KMS-11 (cell line): ENCODE measurements at regions not wholly inside any gene's neighbourhood (a gene's known extent, or its start where the extent isn't known, plus 50 kb on each side); places are given as distances from the start of the nearest gene placed in this dataset.

ENCODE experiments used
- H2AFZ ChIP-seq: fragments of 200-600 bp; sonication (generic); 2 replicates; pipeline ENCODE4 v1.6.1; 2016; ENCODE audit warnings: antibody characterized with exemption, mixed run types, low read depth
- H3K27ac ChIP-seq: fragments of 200-600 bp; sonication (generic); 2 replicates; pipeline ENCODE4 v1.6.1; 2016; ENCODE audit warnings: mild to moderate bottlenecking, mixed run types
- H3K27me3 ChIP-seq: fragments of 200-600 bp; sonication (generic); 2 replicates; pipeline ENCODE4 v1.6.1; 2017; ENCODE audit warnings: mild to moderate bottlenecking, low read depth, mixed run types, moderate library complexity; ENCODE audit not compliant: insufficient read depth
- H3K36me3 ChIP-seq: fragments of 200-600 bp; sonication (generic); 2 replicates; pipeline ENCODE4 v1.6.1; 2017; ENCODE audit warnings: mild to moderate bottlenecking, mixed run types; ENCODE audit not compliant: insufficient read depth
- H3K4me1 ChIP-seq: fragments of 200-600 bp; sonication (generic); 2 replicates; pipeline ENCODE4 v1.6.1; 2016; ENCODE audit warnings: mild to moderate bottlenecking, low read depth, mixed run types; ENCODE audit not compliant: poor library complexity, severe bottlenecking
- H3K4me2 ChIP-seq: fragments of 200-600 bp; sonication (generic); 2 replicates; pipeline ENCODE4 v1.7.0; 2016; ENCODE audit warnings: mild to moderate bottlenecking, mixed run types
- H3K4me3 ChIP-seq: fragments of 200-600 bp; sonication (generic); IDR thresholded peaks from 2 replicates; pipeline ENCODE4 v1.6.1; 2017; ENCODE audit warnings: low read depth, low read length, mixed read lengths; ENCODE audit not compliant: insufficient read depth
- H3K79me2 ChIP-seq: fragments of 200-600 bp; sonication (generic); 2 replicates; pipeline ENCODE4 v1.6.1; 2016; ENCODE audit warnings: low read depth, mixed run types; ENCODE audit not compliant: insufficient read depth
- H3K9ac ChIP-seq: fragments of 200-600 bp; sonication (generic); 2 replicates; pipeline ENCODE4 v1.6.1; 2016; ENCODE audit warnings: mild to moderate bottlenecking, mixed run types
- H4K20me1 ChIP-seq: fragments of 200-600 bp; sonication (generic); 2 replicates; pipeline ENCODE4 v1.6.1; 2016; ENCODE audit warnings: mild to moderate bottlenecking, mixed run types; ENCODE audit not compliant: insufficient read depth
- TF ChIP-seq, protein P1 (sequence below): fragments of 200-600 bp; sonication (generic); conservative IDR thresholded peaks from 2 replicates; pipeline ENCODE4 v1.6.1; 2017; ENCODE audit warnings: low read depth, mild to moderate bottlenecking, antibody characterized with exemption, low read length, moderate library complexity, mixed read lengths

DNA sequence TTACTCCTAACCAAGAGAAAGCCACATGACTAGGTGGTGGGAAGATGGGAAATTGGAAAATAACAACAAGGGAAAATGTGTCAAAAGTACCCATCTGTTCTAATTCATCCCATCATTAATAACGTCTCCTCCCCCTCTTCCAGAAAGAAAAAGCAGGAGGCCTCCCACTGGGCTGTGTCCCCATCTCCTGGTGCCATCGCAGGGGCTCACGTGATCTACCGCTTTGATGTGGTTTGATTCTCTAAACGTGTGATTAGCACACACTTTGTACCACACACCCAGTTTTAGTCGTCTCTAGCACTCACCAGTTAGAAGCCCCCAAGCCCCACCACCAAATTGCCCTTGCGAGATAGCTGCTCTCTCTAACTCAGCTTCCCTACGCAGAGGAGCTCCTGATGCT, 353.6 kb downstream of the RRAGC start:
- Histone ChIP-seq H3K4me2 (no peak overlapping the region), H3K4me3 (no peak overlapping the region), H3K9ac (no peak overlapping the region), H3K36me3 (no peaks in the 10 kb centered on the region), H2AFZ (no peak overlapping the region), H3K79me2 (no peaks in the 10 kb centered on the region), H3K27me3 (no peaks in the 10 kb centered on the region), H3K4me1 (no peaks in the 10 kb centered on the region), H3K27ac (no peak overlapping the region), H4K20me1 (no peaks in the 10 kb centered on the region)
- TF ChIP-seq, protein P1, sequence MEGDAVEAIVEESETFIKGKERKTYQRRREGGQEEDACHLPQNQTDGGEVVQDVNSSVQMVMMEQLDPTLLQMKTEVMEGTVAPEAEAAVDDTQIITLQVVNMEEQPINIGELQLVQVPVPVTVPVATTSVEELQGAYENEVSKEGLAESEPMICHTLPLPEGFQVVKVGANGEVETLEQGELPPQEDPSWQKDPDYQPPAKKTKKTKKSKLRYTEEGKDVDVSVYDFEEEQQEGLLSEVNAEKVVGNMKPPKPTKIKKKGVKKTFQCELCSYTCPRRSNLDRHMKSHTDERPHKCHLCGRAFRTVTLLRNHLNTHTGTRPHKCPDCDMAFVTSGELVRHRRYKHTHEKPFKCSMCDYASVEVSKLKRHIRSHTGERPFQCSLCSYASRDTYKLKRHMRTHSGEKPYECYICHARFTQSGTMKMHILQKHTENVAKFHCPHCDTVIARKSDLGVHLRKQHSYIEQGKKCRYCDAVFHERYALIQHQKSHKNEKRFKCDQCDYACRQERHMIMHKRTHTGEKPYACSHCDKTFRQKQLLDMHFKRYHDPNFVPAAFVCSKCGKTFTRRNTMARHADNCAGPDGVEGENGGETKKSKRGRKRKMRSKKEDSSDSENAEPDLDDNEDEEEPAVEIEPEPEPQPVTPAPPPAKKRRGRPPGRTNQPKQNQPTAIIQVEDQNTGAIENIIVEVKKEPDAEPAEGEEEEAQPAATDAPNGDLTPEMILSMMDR = no peak

DNA sequence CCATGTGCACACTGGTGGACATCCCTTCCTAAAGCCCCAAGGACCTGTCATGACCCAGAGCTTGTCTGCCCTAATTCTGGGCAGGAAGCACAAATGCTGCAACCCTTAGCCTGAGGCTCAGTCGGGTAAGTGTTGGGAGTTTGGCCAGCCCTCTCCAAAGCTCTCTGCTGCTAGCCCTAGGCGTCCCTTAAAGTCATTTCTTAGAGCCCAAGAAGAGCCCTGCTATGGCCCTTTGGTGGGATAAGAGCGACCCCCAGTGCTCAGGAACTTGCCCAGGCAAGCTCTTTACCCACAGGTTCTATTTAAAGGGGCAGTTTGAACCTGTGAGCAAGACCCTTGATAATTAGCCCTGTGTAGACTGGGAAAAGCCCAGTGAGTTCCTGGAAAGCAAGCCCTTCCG, 356.8 kb downstream of the RRAGC start:
- no peaks in the 10 kb centered on the region for H3K4me1 ChIP-seq
- H3K4me2 ChIP-seq = no peak overlapping the region
- TF ChIP-seq, protein P1 = no peak

DNA sequence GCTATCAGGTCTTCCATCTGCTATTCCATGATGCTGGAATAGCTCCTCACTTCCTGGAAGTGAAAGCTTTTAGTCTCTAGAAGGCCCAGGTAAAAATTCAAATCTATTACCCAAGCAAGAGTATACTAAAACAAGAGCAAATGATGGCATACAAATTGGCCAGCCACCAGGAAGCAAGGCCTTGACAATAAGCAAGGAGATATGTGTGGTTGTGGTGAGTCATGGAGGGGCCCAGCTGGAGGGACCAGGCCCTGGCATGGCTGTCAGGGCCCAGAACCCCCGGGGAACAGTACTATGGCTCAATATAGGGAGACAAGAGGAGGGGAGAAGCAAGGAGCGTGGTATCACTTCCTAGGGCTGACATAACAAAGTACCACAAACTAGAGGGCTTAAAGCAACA, 358.7 kb downstream of the RRAGC start:
- TF ChIP-seq, protein P1 = no peak
- Histone ChIP-seq H3K79me2 (no peaks in the 10 kb centered on the region), H3K4me2 (no peak overlapping the region), H3K27me3 (no peaks in the 10 kb centered on the region), H3K9ac (no peak overlapping the region), H3K27ac (no peak overlapping the region), H2AFZ (no peak overlapping the region), H3K4me3 (no peak overlapping the region), H3K36me3 (no peaks in the 10 kb centered on the region), H4K20me1 (no peaks in the 10 kb centered on the region), H3K4me1 (no peaks in the 10 kb centered on the region)

More for the DNA sequence above, 356.8 kb downstream of the RRAGC start:
- Histone ChIP-seq H2AFZ (no peak overlapping the region), H3K79me2 (no peaks in the 10 kb centered on the region), H3K9ac (no peak overlapping the region), H3K36me3 (no peaks in the 10 kb centered on the region), H4K20me1 (no peaks in the 10 kb centered on the region), H3K27ac (no peak overlapping the region), H3K4me3 (no peak overlapping the region), H3K27me3 (no peaks in the 10 kb centered on the region)

DNA sequence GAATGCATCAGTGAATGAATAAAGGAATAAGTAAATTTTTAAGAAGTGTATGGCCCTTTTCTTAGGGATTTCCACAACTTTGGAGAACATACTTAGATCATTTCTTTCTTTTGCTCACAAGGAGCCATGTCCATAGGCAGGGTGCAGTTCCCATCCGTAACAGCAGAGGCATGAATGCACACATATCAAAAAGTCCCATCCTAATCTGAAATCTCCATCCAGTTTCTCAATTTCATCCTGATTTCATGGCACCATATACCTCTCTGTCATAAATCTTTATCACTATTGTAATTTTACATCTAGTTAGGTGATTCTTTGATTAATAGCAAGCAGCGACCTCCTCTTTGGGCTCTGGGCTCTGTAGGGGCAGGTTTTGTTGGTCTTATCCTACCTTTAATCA, 359.2 kb downstream of the RRAGC start:
- Histone ChIP-seq H3K36me3 (no peaks in the 10 kb centered on the region), H3K4me3 (no peak overlapping the region), H3K79me2 (no peaks in the 10 kb centered on the region), H3K4me1 (no peaks in the 10 kb centered on the region), H3K27me3 (no peaks in the 10 kb centered on the region), H2AFZ (no peak overlapping the region), H4K20me1 (no peaks in the 10 kb centered on the region), H3K4me2 (no peak overlapping the region), H3K9ac (no peak overlapping the region), H3K27ac (no peak overlapping the region)
- TF ChIP-seq, protein P1 = peak; percentile 34; the same call in 1 of the 2 replicates
